ENCODE measurements at regions not wholly inside any gene's neighbourhood (a gene's known extent, or its start where the extent isn't known, plus 50 kb on each side); places are given as distances from the start of the nearest gene placed in this dataset.

DNA sequence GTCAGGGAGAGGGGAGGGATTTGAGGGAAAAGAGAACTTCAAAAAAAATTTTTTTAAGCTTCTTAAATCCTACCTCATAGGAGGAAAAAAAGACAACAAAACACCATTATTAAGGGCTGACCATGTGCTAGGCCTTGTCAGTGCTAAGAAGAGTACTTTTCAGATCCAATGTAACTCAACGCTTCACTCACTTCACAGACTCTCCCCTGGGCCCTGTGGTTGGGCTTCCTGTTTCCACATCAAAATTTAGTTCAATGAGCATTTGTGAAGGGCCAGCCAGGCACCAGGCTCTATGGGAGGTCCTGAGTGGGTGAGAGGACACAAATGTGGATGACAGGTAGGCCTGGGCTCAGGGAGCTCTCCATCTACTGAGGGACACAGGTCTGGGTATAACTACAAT is 249.8 kb downstream of the PTEN start:
- TF ChIP-seq, protein P1, sequence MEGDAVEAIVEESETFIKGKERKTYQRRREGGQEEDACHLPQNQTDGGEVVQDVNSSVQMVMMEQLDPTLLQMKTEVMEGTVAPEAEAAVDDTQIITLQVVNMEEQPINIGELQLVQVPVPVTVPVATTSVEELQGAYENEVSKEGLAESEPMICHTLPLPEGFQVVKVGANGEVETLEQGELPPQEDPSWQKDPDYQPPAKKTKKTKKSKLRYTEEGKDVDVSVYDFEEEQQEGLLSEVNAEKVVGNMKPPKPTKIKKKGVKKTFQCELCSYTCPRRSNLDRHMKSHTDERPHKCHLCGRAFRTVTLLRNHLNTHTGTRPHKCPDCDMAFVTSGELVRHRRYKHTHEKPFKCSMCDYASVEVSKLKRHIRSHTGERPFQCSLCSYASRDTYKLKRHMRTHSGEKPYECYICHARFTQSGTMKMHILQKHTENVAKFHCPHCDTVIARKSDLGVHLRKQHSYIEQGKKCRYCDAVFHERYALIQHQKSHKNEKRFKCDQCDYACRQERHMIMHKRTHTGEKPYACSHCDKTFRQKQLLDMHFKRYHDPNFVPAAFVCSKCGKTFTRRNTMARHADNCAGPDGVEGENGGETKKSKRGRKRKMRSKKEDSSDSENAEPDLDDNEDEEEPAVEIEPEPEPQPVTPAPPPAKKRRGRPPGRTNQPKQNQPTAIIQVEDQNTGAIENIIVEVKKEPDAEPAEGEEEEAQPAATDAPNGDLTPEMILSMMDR (conservative IDR thresholded peaks at IDR 0.05 in 1 of 2, IDR thresholded peaks at IDR 0.05 in 1 of 2; ENCODE audit: low read depth in 1 of 2, low read length in 2 of 2): no peak
- TF ChIP-seq EZH2 (IDR thresholded peaks at IDR 0.05; ENCODE audit: low read length, missing control alignments): no peak
